PC-3 (cell line): ENCODE measurements at regions not wholly inside any gene's neighbourhood (a gene's known extent, or its start where the extent isn't known, plus 50 kb on each side); places are given as distances from the start of the nearest gene placed in this dataset.

Experiments
- CTCF ChIP-seq: fragments of 300-600 bp; sonication (generic); conservative IDR thresholded peaks from 2 replicates; pipeline ENCODE4 v1.5.1; 2017; ENCODE audit warnings: antibody characterized with exemption, low read depth, mild to moderate bottlenecking, low read length
- EZH2 ChIP-seq: fragments of 300-600 bp; sonication (generic); IDR thresholded peaks from one replicate; pipeline ENCODE4 v1.6.1; 2017; ENCODE audit warnings: antibody characterized with exemption, mild to moderate bottlenecking, low read length; ENCODE audit not compliant: unreplicated experiment
- EZH2phosphoT487 ChIP-seq: fragments of 300-600 bp; sonication (generic); IDR thresholded peaks from 2 replicates; pipeline ENCODE4 v1.6.1; 2018; ENCODE audit warnings: mild to moderate bottlenecking, antibody characterized with exemption, low read length, borderline replicate concordance

- TF ChIP-seq CTCF (no peak), EZH2 (no peak), EZH2phosphoT487 (no peak)
Measured at GRCh38 chr11:115806056-115806455, 301.8 kb upstream of the CADM1 start.
